GM11168 (cell line): ENCODE measurements at regions not wholly inside any gene's neighbourhood (a gene's known extent, or its start where the extent isn't known, plus 50 kb on each side); places are given as distances from the start of the nearest gene placed in this dataset.

Experiments used
- in situ Hi-C: fragments of 300-500 bp; cut with MboI; formaldehyde crosslinking; loops from one replicate; pipeline ENCODE4 v1.12.0; 2022; ENCODE audit warnings: low sequenced_read_pairs; ENCODE audit not compliant: unreplicated experiment

DNA sequence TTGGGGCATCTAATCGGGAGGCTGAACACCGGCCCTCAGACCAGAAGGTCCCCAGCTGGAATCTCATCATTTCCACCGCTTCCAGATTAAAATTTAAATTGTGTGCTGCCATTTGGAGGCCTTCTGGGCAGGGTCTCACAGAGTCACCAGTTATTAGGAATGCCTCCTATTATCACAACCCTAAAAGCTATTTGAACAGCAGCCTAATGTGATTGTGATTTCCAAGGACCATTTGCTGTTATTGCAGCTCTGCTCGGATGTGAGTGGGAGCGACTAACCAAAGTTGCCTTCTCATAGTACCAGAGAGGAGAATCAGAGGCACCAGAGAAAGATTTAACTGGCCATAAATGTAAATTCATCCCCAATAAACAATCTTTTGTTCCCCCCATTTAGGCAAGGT, 277.3 kb downstream of the RNF144B start:
- in situ Hi-C loops = no loop called here

GRCh38 chr6:18667612-18668011, 280.5 kb downstream of the RNF144B start:
- in situ Hi-C loops = no loop called here

DNA sequence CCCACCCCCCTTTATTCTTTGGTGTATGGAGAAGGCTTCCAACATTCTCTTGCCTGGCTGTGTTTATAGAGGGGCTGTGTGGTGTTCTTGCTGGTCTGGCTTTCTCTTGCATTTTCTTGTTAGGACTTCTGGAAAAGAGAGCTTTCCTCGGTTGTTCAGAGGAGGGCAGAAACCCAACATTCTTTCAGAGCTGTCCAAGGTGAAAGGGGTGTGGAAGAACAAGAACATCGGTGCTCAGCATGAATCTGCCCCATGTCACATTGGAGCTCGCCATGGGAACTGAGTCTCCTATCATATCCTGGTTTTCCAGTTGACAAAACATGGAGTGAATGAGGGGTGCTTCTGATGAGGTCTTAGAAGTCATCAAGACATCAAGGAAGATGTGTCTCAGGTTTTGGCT, 281.8 kb downstream of the RNF144B start:
- in situ Hi-C loops = no loop called here

GRCh38 chr6:18672852-18673251, 285.7 kb downstream of the RNF144B start:
- in situ Hi-C loops = no loop called here

DNA sequence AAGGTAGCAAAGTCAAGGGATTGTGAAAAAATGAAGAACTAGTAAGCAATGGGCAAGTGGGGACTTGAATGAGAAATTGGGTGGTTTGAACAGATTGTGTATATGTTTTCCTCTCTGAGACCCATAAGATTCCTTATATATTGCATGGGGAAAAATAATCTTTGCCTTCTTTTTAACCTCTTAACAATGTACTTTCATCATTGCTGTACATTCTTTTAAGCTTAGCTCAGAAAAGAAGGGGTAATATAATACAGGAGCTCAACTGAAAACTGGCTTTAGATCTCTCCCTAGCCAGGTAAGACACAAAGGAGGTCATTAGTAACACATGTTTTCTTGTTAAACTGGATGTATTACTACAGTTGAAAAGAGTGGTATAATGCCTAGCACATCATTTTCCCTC, 287.2 kb downstream of the RNF144B start:
- in situ Hi-C loops = no loop called here

- in situ Hi-C loops = no loop called here
These were observed 288.7 kb downstream of the RNF144B start for GRCh38 chr6:18675881-18676280.

- in situ Hi-C loops = no loop called here
These were observed 289.4 kb downstream of the RNF144B start for GRCh38 chr6:18676548-18676947.

- in situ Hi-C loops = no loop called here
These were observed 293.7 kb downstream of the RNF144B start for GRCh38 chr6:18680842-18681241.

- in situ Hi-C loops = no loop called here
These were observed 294.8 kb downstream of the RNF144B start for GRCh38 chr6:18681832-18682503.

- in situ Hi-C loops = no loop called here
These were observed 297.2 kb downstream of the RNF144B start for GRCh38 chr6:18684343-18684742.

DNA sequence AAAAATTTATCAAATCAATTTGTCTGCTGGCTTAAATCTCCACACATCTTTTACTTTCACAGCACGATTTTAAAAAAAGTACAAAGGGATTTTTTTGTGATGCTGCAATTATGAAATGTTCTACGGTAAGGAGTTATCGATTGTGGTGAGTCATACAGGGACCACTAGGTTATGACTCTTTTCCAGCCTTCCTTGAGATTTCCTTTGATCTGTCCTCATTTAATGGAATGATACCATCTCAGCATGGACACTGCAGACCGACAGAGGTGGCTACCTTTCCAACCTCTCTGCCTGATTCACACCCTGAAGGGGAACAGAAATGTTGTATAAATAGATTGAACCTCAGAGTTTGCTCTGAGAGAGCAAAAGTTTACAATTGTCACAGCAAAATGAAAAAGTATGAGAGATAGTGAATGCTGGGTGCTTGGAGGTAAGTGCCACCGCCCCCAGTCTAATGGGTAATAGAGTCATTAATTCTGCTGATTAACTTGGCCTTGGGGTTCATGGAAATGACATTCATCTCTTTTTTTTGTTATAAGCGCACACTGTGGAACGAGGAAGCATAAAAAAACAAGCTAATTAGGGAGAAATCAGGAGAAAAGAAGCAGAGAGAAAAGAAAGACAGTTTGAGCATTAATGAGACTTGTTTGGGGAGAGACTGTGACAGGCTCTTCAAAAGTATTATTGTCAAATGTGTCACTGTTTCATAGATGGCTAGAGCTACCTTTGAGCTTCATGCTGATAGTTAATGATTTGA, 306.0 kb downstream of the RNF144B start:
- in situ Hi-C loops = no loop called here

DNA sequence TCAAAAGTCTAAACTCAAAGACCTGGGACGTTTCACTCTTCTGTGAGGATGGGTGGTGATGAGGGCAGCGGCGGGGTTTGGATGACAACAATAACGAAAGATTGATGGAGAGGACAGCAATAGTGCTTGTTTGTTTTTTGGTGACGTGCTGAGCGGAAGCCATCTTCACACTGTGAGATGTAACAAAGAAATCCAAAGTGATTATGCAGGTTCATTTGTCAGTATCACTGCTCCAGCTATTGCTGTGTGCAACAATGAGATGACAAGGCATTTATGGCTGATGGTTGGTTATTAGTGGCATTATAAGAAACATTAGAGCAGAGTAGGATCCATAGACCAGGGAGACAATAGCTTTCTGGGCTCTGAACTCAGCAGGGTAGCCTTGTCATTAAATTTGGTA, 306.7 kb downstream of the RNF144B start:
- in situ Hi-C loops = no loop called here

DNA sequence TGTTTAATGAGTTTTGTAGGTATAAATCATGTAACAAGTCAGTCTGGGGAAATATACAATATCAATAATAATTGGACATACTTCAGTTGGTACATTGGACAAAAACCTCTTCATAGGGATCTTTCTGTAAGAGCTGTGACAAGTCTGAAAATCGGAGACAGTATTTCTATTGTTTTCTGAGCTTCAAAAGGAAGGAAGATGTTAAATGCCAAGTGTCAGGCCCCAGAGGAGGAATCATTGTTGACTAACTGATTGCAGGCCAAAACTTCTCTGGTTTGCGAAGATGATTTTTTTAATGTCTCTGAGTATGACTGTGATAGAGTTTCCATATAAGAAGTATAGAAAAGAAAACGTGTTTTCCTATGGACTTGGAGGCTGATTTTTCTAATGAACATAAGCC, 316.4 kb downstream of the RNF144B start:
- in situ Hi-C loops = no loop called here

DNA sequence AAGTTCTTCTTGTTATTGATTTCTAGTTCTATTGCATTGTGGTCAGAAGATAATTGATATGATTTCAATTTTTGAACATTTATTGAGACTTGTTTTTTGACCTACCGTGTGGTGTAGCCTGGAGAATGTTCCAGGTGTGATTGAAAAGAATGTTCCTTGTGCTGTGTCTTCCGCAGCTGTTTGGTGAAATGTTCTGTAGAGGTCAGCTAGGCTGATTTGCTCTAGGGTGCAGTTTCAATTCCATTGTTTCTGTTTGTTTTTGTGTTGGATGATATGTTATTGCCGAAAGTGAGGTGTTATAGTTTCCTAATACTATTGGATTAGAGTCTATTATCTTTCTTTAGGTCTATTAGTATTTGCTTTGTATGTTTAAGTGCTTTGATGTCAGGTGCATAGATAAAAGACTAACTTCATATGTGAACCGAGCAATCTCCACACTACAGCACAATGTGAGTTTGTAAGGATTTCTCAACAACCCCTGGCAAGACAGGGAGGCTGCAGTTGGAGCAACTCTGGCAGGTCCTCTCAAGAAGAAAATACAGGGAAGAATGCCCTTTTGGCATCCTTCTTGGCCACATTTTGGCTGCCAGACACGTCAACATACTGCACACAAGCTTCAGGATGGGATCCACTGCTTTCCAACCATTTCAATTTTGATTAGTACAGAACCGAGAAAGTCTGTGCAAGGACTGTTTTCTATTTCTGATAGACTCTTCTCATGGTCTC, 320.7 kb downstream of the RNF144B start:
- in situ Hi-C loops = no loop called here

GRCh38 chr6:18712595-18712994, 325.4 kb downstream of the RNF144B start:
- in situ Hi-C loops = no loop called here

DNA sequence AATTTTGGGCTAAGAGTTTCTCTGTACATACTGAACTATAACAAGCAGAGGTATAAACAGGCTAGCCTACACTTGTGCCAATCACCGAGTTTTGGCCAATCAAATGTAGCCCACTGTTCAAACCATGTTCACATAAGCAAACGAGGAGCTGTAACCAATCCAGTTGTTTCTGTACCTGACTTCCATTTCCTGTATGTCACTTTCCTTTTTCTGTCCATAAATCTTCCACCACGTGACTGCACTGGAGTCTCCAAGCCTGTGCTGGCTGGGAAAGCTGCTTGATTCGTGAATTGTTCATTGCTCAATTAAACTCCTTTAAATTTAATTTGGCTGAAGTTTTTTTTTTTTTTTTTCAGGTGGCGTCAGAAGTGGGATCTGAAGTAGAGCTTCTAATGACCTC, 332.9 kb downstream of the RNF144B start:
- in situ Hi-C loops = no loop called here

- in situ Hi-C loops = no loop called here
These were observed 336.9 kb downstream of the RNF144B start for GRCh38 chr6:18724056-18724455.

- in situ Hi-C loops = no loop called here
These were observed 338.3 kb downstream of the RNF144B start for GRCh38 chr6:18725449-18725848.

DNA sequence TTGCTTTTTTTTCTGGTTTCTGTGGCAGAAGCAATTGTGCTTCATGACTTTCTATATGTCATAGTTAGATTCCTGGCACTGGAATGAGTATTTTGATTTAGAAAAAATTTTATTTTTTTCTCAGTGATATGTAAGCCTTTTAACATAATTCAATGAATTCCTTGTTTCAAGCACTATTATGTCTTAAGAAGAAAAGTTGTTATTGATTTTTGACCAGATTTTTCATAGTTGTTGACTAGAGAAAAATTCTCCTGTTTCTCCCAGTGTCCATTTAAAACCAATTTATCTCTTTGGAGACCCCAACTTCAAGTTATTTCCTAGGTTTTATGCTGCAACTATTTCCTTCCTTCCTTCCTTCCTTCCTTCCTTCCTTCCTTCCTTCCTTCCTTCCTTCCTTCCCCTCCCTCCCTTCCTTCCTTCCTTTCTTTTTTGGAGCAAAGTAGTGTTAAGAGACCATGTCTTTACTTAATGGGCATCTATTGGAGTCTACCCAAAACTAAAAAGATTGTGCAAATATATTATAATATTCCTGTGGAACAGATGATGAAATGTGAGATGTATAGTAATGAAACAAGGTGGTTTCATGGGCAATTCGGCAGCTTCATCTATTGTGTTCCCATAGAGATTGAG, 346.9 kb downstream of the RNF144B start:
- in situ Hi-C loops = no loop called here

DNA sequence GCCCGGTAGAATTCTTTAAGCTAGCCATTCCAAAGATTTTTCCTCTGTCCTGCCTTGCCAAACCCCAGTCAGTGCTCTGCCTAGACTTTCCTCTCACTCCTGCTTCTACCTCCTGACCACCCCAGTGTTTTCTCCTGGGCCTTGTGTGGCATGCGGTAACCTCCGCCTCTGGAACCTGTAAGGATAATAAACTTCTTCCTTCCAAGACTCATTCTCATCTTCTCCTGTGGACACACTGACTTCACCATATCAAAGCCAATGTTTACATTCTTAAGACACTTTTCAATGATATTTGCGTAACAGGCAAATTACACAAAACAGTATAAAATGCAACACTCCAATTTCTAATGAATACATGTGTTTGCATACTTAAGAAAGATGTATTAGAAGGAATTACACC, 354.6 kb downstream of the RNF144B start:
- in situ Hi-C loops = no loop called here

DNA sequence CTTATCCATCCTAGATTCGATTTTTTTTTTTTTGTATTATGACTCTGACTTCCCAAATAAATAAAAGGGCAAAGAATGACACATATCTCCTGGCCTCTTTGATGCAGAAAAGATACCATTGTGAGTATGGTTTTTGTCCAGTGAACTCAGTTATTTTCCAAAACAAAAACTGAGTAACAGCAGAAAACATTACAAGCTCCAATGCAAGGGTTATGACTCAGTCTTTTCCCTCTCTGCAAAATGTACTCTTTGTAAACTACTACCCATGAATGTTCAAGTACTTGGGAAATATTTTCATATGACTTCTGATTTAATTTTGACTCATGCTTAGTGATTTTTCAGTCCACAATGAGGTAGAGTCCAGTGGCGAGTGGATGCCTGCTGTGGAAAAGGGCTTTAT, 355.3 kb downstream of the RNF144B start:
- in situ Hi-C loops = no loop called here
